GM12878 (cell line): ENCODE measurements at regions not wholly inside any gene's neighbourhood (a gene's known extent, or its start where the extent isn't known, plus 50 kb on each side); places are given as distances from the start of the nearest gene placed in this dataset.

Source experiments
- ATAC-seq: fragments of 200-7000 bp; cut with Tn5 transposase; 3 replicates; pipeline ENCODE4 v1.9.1; 2020; ENCODE audit warnings: mild to moderate bottlenecking, moderate library complexity
- BruUV-seq: library from RNA; stranded (reverse); fragments of 400-500 nt; replicated peaks from 2 replicates; lab custom pipeline; 2021; lab: Mats Ljungman, UMichigan
- CTCF ChIA-PET: fragments of 300-600 bp; sonication (Branson Sonifier 250); formaldehyde crosslinking; extraction: SDS; loops from one replicate; lab custom pipeline; 2021; ENCODE audit warnings: inconsistent platforms; lab: Yijun Ruan, JAX
- POLR2A ChIA-PET: fragments of 350-600 bp; formaldehyde crosslinking; extraction: SDS; loops from one replicate; lab custom pipeline; 2021; ENCODE audit warnings: inconsistent platforms; lab: Charles Lee
- RAD21 ChIA-PET: fragments of 300-600 bp; sonication (Branson Sonifier 250); formaldehyde crosslinking; loops from one replicate; lab custom pipeline; 2023; ENCODE audit warnings: antibody characterized with exemption; ENCODE audit not compliant: unreplicated experiment; lab: Charles Lee
- SMC1A ChIA-PET: fragments of 300-600 bp; sonication (Branson Sonifier 250); formaldehyde crosslinking; loops from one replicate; lab custom pipeline; 2023; ENCODE audit not compliant: unreplicated experiment, uncharacterized antibody; lab: Charles Lee
- DNase-seq: peaks from one replicate; pipeline ENCODE4 v3.0.0-alpha.2; 2011; ENCODE audit warnings: low read depth, low spot score
- FAIRE-seq: peaks from 3 replicates; lab custom pipeline; 2011; peaks lifted over from hg19 to GRCh38; lab: Jason Lieb, UNC
- H2AFZ ChIP-seq: 2 replicates; pipeline ENCODE4 v1.6.0; 2011; ENCODE audit warnings: low read depth, low read length, control low read depth; ENCODE audit not compliant: control insufficient read depth
- H3K27ac ChIP-seq: 2 replicates; pipeline ENCODE4 v1.5.1; 2011; ENCODE audit warnings: control low read depth; ENCODE audit not compliant: control insufficient read depth, insufficient read depth
- H3K27me3 ChIP-seq, 2 experiments: replicated peaks in 1 of 2; 2 replicates each; pipeline versions ENCODE4 v1.6.0 to v1.6.1; 2011; ENCODE audit warnings: low read length in 1 of 2; ENCODE audit not compliant: control insufficient read depth in 2 of 2, insufficient read depth in 2 of 2
- H3K36me3 ChIP-seq, 2 experiments: 2 replicates each; pipeline ENCODE4 v1.5.1; 2011; ENCODE audit warnings: low read length in 1 of 2; ENCODE audit not compliant: control insufficient read depth in 2 of 2, insufficient read depth in 2 of 2
- H3K4me1 ChIP-seq: 2 replicates; pipeline ENCODE4 v1.6.1; 2011; ENCODE audit warnings: mild to moderate bottlenecking, low read length, moderate library complexity, mixed read lengths; ENCODE audit not compliant: control insufficient read depth, insufficient read depth
- H3K4me2 ChIP-seq: 2 replicates; pipeline ENCODE4 v1.6.0; 2011; ENCODE audit warnings: control low read depth; ENCODE audit not compliant: control insufficient read depth, insufficient read depth
- H3K4me3 ChIP-seq: fragments of 200-600 bp; sonication (generic); 2 replicates; pipeline ENCODE4 v1.5.1; 2016
- H3K79me2 ChIP-seq: 2 replicates; pipeline ENCODE4 v1.6.0; 2011; ENCODE audit warnings: low read length; ENCODE audit not compliant: control insufficient read depth, insufficient read depth
- H3K9ac ChIP-seq: 2 replicates; pipeline ENCODE4 v1.8.0; 2011; ENCODE audit warnings: low read length, control low read depth, mixed read lengths; ENCODE audit not compliant: control insufficient read depth, insufficient read depth
- H3K9me3 ChIP-seq: replicated peaks from 3 replicates; pipeline ENCODE4 v1.5.1; 2011; ENCODE audit warnings: mild to moderate bottlenecking, low read length; ENCODE audit not compliant: control insufficient read depth, insufficient read depth
- H4K20me1 ChIP-seq: 2 replicates; pipeline ENCODE4 v1.6.0; 2011; ENCODE audit not compliant: control insufficient read depth, insufficient read depth
- ETV6 ChIP-seq, 2 experiments: fragments of 450-650 bp in 1 of 2; IDR thresholded peaks in 1 of 2; conservative IDR thresholded peaks in 1 of 2; 2 replicates each; pipeline ENCODE4 v1.6.1; 2014; ENCODE audit warnings: antibody characterized with exemption in 1 of 2, borderline replicate concordance in 1 of 2, low read depth in 1 of 2, mild to moderate bottlenecking in 1 of 2, moderate library complexity in 1 of 2
- IKZF2 ChIP-seq, 2 experiments: fragments of 450-650 bp; IDR thresholded peaks; 2 replicates each; pipeline ENCODE4 v1.6.1; 2017; ENCODE audit warnings: mild to moderate bottlenecking in 2 of 2, moderate library complexity in 2 of 2
- POLR2AphosphoS5 ChIP-seq: IDR thresholded peaks from 2 replicates; pipeline ENCODE4 v1.6.1; 2011; ENCODE audit warnings: mild to moderate bottlenecking, low read length, inconsistent platforms
- SIX5 ChIP-seq: IDR thresholded peaks from 2 replicates; pipeline ENCODE4 v1.6.1; 2011; ENCODE audit warnings: mild to moderate bottlenecking, low read depth, low read length, moderate library complexity; ENCODE audit not compliant: severe bottlenecking
- SP1 ChIP-seq: IDR thresholded peaks from one replicate; pipeline ENCODE4 v1.6.1; 2011; ENCODE audit warnings: low read depth, low read length
- ZNF207 ChIP-seq: fragments of 450-650 bp; IDR thresholded peaks from 2 replicates; pipeline ENCODE4 v1.6.1; 2014; ENCODE audit warnings: antibody characterized with exemption, mild to moderate bottlenecking, borderline replicate concordance
- ZNF687 ChIP-seq: fragments of 450-650 bp; IDR thresholded peaks from 2 replicates; pipeline ENCODE4 v1.6.1; 2017; ENCODE audit warnings: mild to moderate bottlenecking, moderate library complexity
- WGBS: methylation state at CpG from one replicate; pipeline ENCODE4 v1.1.6; 2016; ENCODE audit warnings: low lambda C conversion rate; ENCODE audit not compliant: insufficient replicate concordance, insufficient coverage; ENCODE audit errors: missing lambda C conversion rate; 5-methylcytosine and 5-hydroxymethylcytosine counted together
- in situ Hi-C: fragments of 300-500 bp; cut with MboI; formaldehyde crosslinking; loops from 9 replicates; pipeline ENCODE4 v1.14.3; 2018; ENCODE audit warnings: mixed read lengths
- intact Hi-C: fragments of 100-400 bp; cut with micrococcal nuclease; formaldehyde crosslinking; loops from one replicate; pipeline ENCODE4 v1.14.2; 2022; ENCODE audit not compliant: unreplicated experiment

DNA sequence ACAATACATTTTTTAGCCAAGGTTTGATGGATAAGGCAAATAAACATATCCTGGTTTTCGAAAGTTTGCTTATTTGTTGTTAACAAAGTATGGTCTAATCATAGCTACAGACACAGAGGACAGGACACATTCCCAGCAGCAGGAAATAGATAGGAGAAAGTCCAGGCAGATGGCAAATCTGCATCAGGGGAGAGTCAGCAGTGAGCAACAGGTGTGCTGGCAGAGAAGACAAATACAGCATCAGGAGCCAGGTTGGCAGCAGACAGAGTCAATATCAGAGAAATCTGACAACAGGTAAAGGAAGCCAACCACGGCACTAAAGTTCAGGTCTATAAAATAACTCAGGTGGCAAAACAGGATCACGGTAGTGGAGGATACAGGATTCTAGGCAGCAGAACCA, 210.7 kb upstream of the PTBP2 start:
- 36% methylated on average over 3 of the region's 3 CpGs for WGBS
- no peaks in the 10 kb centered on the region for H3K79me2 ChIP-seq
- no peak overlapping the region for H3K27ac ChIP-seq
- DNase-seq (no peak), FAIRE-seq (no peak), ATAC-seq (no peak)
- no peak overlapping the region for H3K4me3 ChIP-seq
- peaks cover 3% of the 10 kb centered on the region; the same call in 1 of the 2 replicates for H3K4me1 ChIP-seq
- ChIA-PET SMC1A (no interaction called here), CTCF (no interaction called here), RAD21 (no interaction called here), POLR2A (no interaction called here)
- in situ Hi-C loops: no loop called here
- H3K27me3 ChIP-seq: no peaks in the 10 kb centered on the region
- H4K20me1 ChIP-seq: no peaks in the 10 kb centered on the region
- no peak for TF ChIP-seq SP1
- no peak for TF ChIP-seq ZNF207
- no peak for TF ChIP-seq POLR2AphosphoS5
- TF ChIP-seq SIX5: no peak
- no peak for TF ChIP-seq IKZF2 (IDR thresholded peaks at IDR 0.05)
- no peak for TF ChIP-seq ZNF687
- no peak for TF ChIP-seq ETV6 (conservative IDR thresholded peaks at IDR 0.05 in 1 of 2, IDR thresholded peaks at IDR 0.05 in 1 of 2; ENCODE audit: borderline replicate concordance in 1 of 2, low read depth in 1 of 2)
- no peak overlapping the region for H3K4me2 ChIP-seq
- no peak overlapping the region for H2AFZ ChIP-seq
- no TSS peak for BruUV-seq
- H3K9me3 ChIP-seq: no peaks in the 10 kb centered on the region
- intact Hi-C loops: no loop called here
- no peaks in the 10 kb centered on the region for H3K36me3 ChIP-seq
- no peak overlapping the region for H3K9ac ChIP-seq
